NCI-H345 treated with DMSO at 0.1 percent for 48 hours (cell line): ENCODE measurements at regions not wholly inside any gene's neighbourhood (a gene's known extent, or its start where the extent isn't known, plus 50 kb on each side); places are given as distances from the start of the nearest gene placed in this dataset.
"Not testable (repeated sequence)": the region's sequence is repeated elsewhere in the genome, so short reads cannot be mapped to it uniquely, and the experiment has no call there.

Experiments
- DNase-seq: peaks from one replicate; lab custom pipeline; 2025; ENCODE audit not compliant: unreplicated experiment; lab: John Stamatoyannopoulos, UW

DNA sequence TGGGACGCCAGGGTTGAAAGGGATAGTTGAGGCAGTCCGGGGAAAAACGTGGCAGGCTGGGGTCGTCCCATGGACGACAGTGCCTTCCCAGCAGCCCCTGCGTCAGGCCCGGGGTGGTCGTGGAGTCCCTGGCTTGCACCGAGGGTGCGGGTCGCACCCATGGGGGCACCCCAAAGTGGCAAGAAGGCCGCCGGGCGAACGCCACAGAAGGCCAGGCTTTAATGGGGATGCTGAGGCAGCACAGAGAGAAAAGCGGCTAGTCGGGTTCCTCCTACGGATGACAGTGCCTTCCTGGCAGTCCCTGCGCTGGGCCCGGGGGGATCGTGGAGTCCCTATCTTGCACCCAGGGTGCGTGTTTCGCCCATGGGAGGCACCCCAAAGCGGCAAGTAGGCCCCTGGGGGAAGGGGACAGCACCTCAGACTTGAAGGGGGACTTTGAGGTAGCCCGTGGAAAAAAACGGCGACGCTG is 158.6 kb upstream of the ALG10B start:
- no peak for DNase-seq

DNA sequence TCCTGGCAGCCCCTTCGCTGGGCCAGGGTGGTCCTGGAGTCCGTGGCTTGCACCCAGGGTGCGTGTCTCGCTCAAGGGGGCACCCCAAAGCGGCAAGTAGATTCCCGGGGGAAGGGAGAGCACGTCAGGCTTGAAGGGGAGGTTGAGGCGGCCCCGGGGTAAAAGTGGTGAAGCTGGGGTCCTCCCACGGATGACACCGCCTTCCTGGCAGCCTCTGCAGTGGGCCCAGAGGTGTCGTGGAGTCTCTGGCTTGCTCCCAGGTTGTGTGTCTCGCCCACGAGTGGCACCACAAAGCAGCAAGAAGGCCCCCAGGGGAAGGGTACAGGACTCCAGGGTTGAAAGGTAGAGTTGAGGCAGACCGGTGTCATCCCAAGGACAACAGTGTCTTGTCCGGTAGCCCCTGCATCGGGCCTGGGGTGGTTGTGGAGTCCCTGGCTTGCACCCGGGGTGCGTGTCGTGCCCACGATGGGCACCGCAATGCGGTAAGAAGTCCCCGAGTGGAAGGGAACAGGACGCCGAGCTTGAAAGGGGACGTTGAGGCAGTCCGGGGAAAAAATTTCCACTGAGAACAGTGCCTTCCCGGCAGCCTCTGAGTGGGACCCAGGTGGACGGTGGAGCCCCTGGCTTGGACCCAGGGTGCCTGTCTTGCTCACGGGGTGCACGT is 158.0 kb upstream of the ALG10B start:
- DNase-seq: no peak

DNA sequence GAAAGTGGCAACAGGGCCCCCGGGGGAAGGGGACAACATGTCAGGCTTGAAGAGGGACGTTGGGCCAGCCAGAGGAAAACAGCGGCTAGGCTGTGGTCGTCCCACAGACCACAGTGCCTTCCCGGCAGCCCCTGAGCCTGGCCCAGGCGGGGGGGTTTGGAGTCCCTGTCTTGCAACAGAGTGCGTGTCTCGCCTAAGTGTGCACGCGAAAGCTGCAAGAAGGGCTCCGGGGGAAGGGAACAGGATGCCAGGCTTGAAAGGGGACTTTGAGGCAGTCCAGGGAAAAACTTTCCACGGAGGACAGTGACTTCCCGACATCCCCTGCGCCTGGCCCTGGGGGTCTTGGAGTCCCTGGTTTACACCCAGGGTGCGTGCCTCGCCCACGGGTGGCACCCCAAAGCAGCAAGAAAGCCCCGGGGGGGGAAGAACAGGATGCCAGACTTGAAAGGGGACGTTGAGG is 157.5 kb upstream of the ALG10B start:
- DNase-seq: no peak

DNA sequence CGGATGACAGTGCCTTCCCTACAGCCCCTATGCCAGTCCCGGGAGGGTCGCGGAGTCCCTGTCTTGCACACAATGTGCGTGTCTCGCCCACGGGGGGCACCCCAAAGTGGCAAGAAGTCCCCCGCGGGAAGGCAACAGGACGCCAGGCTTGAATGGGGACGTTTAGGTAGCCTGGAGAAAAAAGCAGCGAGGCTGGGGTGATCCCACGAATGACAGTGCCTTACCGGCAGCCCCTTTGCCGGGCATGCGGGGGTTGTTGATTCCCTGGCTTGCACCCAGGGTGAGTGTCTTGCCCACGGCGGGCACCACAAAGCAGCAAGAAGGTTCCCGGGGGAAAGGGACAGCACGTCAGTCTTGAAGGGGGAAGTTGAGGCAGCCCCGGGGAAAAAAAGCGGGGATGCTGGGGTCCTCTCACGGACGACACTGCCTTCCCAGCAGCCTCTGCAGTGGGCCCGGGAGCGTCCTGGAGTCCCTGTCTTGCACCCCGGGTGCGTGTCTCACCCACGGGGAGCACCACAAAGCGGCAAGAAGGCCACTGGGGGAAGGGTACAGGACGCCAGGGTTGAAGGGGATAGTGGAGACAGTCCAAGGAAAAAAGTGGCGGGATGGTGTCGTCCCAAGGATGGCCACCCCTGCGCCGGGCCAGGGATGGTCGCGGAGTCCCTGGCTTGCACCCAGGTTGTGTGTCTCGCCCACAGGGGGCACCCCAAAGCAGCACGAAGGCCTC is 156.8 kb upstream of the ALG10B start:
- DNase-seq: no peak

DNA sequence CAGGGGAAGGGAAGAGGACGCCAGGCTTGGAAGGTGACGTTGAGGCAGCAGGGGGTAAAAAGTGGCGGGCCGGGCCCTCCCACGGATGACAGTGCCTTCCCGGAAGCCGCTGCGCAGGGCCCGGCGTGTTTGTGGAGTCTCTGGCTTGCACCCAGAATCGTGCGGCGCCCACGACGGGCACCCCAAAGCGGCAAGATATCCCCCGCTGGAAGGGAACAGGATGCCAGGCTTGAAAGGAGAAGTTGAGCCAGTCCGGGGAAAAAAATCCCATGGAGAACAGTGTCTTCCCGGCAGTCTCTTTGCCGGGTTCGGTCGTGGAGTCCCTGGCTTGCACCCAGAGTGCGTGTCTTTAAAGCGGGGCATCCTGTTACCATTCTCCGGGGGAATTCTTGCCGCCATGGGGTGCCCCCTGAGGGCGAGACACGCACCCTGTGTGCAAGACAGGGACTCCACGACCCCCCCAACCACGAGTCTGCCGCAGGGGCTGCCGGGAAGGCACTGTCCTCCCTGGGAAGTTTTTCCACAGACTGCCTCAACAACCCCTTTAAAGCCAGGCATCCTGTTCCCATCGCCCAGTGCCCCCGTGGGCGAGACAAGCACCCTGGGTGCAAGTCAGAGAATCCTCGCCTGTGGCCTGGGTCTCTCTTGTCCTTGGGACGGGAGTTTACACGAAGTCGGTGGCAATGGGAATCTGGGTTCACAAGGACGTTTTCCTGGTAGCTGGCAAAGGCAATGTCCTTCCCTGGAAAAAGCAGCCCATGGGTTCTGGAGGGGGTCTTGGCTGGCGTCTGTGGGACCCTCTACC is 156.1 kb upstream of the ALG10B start:
- DNase-seq: no peak

DNA sequence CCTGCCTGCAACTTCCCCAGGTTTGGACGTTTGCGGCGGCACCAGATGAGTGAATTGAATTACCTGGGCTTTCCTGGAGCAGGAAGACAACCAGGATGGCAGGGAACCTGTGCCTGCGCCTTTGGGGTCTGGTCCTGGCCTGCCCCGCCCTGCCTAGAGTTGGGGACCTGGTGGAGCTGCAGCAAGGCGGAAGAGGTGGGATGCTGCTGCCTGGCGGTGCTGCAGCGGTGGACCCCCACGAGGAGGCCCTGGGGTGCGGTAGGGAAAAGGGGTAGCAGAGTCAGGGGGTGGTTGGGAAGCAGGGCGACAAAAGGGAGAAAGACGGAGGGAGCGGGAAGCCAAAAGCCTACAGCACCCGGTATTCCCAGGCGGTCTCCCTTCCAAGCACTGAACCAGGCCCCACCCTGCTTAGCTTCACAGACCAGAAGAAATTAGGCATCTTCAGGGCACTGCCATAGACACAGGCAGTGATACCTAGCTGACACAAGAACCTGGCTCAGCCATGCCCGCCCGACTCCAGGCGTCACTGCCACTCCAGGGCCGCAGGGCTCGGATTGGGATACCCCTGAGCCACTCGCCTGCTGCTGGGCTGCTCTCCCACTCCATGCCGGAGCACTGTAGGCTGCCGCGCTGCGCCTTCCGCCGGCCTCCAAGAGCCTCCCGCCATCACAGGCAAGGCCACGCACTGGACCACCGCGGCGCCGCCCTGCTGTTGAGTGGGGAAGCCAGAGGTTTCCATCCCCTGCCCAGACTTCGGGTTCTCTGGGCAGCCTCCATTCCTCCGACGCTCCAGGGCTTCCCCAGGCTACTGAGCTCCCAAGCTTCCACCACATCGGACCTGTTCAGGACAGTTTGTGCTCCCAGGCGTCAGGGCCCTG is 155.2 kb upstream of the ALG10B start:
- no peak for DNase-seq

DNA sequence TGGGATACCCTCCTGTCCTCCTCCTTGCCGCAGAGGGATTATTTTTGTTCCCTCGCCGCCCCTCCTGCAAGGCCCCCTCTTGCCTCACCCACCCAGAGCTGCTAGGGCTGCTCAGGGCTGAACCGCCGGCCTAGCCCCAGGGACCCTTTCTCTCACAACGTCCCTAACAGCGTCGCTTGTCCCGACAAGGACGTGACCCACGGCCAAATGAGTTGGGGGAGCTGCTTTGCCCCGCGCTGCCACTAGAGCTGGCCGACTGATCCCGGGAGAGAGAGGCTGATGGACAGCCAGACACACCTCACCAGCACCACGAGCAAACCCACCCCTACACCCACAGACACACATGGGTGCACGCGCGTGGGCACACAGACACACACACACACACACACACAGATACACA is 154.6 kb upstream of the ALG10B start:
- no peak for DNase-seq

DNA sequence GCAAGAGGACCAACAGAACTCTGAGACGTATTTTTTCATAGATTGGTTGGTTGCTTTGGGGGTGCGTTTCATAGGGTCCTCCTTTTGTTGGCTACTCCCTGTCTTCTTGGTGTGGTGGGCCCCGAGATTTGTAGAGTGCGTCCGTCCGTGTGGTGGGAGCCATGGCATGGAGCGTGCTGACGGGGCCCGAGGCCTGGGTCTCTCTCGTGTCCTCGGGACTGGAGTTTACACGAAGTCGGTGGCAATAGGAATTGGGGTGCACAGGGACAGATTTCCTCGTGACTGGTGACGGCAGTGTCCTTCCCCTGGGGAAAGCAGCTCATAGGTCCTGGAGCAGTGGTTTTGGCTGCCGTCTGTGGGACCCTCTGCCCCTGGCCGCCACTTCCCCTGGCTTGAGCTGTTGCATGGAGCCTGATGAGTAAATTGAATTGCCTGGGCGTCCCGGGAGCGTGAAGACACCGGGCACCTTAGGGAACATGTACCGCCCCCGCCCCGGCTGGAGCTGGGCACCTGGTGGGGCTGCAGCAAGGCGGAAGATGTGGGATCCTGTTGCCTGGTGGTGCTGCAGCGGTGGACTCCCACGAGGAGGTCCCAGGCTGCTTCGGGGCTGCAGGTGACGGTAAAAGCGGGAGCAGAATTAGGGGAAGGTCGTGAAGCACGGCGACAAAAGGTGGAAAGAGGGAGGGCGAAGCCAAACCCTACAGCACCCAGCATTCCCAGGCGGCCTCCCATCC is 153.7 kb upstream of the ALG10B start:
- no peak for DNase-seq

DNA sequence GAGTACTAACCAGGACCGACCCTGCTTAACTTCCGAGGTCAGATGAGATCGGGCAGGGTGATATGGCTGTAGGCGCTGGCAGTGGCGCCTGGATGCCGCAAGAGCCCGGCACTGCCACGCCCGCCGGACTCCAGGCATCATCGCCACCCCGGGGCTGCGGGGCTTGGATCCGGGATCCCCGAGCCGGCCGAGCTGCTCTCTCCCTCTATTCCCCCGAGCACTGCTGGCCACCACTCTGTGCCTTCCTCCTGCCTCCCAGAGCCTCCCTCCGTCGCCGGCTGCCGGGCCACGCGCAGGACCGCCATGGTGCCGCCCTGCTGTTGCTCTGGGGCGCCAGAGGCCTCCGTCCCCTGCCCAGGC is 153.2 kb upstream of the ALG10B start:
- no peak for DNase-seq

DNA sequence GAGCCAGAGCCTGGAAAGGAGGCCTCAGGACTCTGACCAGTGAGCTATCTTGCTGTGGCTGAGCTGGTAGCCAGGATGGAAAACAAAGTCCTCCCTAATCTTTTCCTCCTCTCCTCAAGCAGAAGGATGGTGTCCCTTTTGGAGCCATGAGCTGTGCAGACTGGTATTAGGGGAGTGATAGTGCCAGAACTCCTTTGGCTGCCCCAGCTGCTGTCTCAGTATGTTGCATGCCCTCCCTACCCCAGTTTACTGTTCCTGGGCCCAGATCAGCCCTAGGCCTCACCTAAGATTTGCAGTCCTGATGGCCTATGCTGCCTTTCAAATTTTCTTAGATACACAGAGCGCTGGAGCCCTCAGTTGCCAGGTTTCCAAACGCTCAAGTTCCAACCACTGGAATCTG is 150.3 kb upstream of the ALG10B start:
- no peak for DNase-seq

DNA sequence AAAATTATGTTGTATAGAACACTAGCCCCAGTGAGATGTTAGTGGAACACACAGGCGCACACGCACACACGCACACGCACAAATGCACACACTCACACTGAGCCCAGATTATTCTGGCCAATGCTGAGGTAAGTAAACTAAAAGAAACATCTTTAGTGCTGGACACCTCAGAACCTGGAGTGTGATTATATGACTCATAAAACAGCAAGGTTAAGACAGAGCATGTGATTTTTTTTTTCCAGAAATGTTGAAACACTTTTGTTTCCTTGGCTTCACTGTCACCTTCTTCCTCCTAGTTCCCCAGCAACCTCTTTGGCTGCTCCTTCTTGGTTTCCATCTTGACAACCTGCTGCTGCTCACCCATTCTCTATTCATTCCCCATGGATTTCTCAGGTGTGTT is 141.0 kb upstream of the ALG10B start:
- no peak for DNase-seq

DNA sequence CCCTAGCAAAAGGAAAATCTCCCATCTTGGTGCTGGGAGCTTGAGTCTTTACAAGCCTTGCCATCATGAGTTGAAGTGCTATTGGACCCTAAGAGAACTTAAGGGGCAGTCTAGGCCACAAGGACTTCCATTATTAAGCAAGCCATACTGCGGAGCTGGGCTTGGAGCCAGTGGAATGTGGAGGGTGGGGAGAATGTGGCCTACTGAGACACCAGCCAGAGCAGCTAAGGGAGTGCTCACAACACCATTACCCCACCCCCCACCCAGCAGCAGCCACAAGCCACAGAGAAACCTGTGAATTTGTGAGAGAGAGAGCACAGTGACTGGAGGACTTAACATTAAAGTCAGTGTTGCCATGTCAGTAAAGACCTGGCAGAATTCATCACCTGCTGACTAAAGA is 133.0 kb upstream of the ALG10B start:
- DNase-seq: not testable (repeated sequence)

DNA sequence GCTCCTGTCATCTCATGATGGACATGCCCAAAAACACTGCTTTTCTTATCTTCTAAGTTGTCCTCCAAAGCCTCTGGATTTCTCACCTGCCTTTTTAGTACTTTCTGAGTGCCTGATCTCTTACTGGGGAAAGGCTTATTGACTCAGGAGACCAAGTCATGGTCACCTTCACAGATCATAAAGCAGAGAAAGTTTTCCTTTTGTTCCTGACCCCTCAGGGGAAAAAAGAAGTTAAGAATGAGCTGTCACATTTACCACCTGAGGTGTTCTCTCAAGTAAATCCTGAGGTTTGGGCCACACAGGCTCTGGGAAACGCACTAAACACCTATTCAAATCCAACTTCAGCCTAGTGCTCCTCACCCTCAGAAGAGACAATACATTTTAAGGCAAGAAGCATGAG is 119.3 kb upstream of the ALG10B start:
- not testable (repeated sequence) for DNase-seq

DNA sequence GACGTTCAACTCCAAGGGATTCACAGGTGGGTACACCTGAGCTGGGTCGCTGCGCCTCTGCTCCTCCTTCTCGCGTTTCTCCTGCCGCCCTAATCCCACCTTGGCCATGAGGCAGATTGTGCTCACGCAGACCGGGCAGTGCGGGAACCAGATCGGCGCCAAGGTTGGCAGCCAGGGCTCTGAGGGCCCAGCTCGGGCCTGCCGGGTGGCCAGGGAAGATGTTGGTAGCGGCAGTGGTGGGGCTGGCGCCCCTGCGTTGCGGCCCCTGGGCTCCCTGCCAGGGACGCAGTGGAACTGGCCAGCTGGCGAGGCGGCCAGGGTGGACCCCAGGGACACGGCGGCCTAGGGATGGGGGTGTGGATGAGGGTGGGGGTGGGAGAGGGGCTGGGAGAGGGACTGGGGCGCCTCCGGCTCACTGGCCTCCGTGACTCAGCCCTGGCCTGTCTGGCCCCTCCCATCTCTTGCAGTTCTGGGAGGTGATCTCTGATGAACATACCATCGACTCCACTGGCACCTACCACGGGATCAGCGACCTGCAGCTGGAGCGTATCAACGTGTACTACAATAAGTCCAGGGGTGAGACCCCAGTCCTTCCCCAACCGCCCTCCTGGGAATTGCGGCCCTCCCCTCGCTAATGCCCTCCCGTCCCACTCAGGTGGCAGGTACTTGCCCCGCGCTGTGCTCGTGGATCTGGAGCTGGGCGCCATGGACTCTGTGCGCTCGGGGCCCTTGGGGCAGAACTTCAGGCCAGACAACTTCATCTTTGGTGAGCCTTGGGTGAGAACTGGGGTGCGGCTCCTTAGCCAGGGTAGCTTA is 114.9 kb upstream of the ALG10B start:
- DNase-seq: no peak

DNA sequence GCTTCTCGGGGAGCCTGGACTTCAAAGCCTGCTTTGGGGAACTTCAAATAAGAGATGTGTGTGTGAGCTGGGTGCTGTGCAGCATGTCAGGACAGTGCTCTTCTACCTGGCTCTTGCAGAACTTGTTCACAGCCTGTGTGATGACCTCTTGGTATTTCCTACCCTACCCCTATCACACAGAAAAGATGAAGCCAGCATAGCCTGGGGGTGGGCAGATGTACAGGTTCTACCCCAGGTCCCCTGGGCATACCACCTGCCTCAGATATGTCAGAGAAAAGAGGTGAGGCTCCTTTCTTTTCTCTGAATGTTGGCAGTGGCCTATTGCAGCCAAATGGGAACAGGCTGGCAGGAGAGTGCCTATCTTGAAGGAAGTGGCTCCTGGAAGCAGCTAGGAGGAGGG is 111.7 kb upstream of the ALG10B start:
- DNase-seq: no peak

DNA sequence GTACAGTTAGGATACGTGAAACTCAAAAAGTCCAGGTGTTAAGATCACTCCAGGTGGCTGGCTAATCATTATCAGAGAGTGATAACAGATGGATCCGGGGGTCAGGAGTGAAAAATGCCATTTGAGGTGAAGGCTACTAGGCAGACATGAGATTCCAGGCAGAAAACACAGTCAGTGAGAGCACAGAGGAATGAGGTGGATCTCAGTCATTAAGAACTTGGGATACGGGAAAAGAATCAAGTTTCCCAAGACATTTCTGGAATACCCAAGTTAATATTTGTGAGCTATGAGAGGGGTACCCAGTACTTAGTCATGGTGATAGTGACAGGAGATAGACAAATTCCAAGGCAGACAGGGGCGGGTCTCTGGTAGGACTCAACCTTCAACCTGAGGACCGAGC is 94.6 kb upstream of the ALG10B start:
- DNase-seq: no peak

DNA sequence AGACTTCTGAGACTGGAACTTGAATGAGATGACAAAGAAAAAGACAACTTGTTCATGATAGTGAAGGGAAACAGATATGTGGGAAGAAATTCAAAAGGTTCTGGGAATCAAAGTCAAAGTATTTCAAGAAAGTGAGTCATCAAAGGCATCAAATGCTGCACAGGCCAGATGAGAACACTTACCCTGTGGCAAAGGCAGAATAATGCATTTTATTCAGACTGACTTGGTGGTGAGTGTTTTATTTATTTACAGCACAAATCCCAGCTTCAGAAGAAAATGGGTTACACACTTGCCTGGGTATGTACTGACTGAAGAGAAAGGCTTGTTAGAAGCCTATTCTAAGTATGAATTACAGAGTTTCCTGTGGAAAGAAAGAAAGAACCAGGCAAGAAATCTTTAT is 78.2 kb upstream of the ALG10B start:
- not testable (repeated sequence) for DNase-seq

DNA sequence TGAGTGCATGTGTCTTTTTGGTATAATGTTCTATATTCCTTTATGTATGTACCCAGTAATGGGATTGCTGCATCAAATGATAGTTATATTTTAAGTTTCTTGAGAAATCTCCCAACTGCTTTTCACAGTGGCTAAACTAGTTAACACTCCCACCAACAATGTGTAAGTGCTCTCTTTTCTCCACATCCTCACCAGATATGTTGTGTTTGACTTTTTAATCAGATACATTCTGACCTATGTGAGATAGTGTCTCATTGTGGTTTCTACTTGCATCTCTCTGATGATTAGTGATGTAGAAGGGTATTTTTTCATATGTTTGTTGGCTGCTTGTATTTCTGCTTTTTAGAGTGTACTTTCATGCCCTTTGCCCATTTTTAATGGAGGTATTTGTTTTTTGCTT is 62.8 kb upstream of the ALG10B start:
- no peak for DNase-seq

DNA sequence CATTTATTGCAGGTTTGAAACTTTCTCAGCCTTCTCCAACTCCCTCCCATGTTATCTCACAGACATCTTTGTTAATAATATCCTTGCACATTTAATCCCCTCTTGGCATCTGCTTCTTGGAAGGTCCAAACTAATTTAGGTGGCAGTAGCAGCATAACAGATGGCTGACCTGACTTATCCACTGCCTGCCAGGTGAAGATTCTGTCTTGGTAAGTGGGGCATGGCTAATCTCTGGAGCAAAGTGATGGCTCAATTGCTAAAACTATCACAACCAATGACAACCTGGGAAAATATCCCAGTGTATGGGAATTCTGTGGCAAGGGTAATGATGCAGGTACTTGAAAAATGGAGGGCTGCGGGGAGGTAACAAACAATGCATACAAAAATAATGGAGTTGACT is 58.2 kb upstream of the ALG10B start:
- no peak for DNase-seq
